Endothelial cell of umbilical vein (primary cell): ENCODE measurements at regions not wholly inside any gene's neighbourhood (a gene's known extent, or its start where the extent isn't known, plus 50 kb on each side); places are given as distances from the start of the nearest gene placed in this dataset.

Experiments
- BruUV-seq: library from RNA; stranded (reverse); fragments of 400-500 nt; replicated peaks from 2 replicates; lab custom pipeline; 2021; lab: Mats Ljungman, UMichigan
- CTCF ChIA-PET: fragments of 300-600, 350-600 bp; sonication (Branson Sonifier 250); formaldehyde crosslinking; loops from one replicate; lab custom pipeline; 2021; ENCODE audit warnings: antibody characterized with exemption, inconsistent platforms; lab: Charles Lee
- POLR2A ChIA-PET: fragments of 300-600, 350-600 bp; sonication (Branson Sonifier 250); formaldehyde crosslinking; loops from one replicate; lab custom pipeline; 2021; ENCODE audit warnings: antibody characterized with exemption, inconsistent platforms; lab: Charles Lee
- DNase-seq: peaks from one replicate; pipeline ENCODE4 v3.0.0-alpha.2; 2011; ENCODE audit warnings: low read depth, low spot score
- FAIRE-seq: peaks from 2 replicates; lab custom pipeline; 2011; peaks lifted over from hg19 to GRCh38; lab: Jason Lieb, UNC
- H2AFZ ChIP-seq: 2 replicates; pipeline ENCODE4 v1.6.0; 2012; ENCODE audit warnings: low read depth, low read length, control low read depth, inconsistent platforms
- H3K27ac ChIP-seq: 2 replicates; pipeline ENCODE4 v1.5.1; 2011; ENCODE audit warnings: low read depth, mild to moderate bottlenecking, control low read depth, low read length, moderate library complexity; ENCODE audit not compliant: insufficient read depth
- H3K27me3 ChIP-seq, 2 experiments: 2 replicates each; pipeline versions ENCODE4 v1.6.0 to v1.6.1; 2011; ENCODE audit warnings: low read length in 2 of 2, mixed read lengths in 1 of 2; ENCODE audit not compliant: control insufficient read depth in 2 of 2, insufficient read depth in 2 of 2
- H3K36me3 ChIP-seq, 2 experiments: 2 replicates in 1 of 2; 3 replicates in 1 of 2; pipeline ENCODE4 v1.5.1; 2011; ENCODE audit warnings: low read length in 2 of 2, mild to moderate bottlenecking in 1 of 2, moderate library complexity in 1 of 2; ENCODE audit not compliant: control insufficient read depth in 2 of 2, insufficient read depth in 2 of 2; ENCODE audit errors: extremely low read depth in 1 of 2
- H3K4me1 ChIP-seq: 3 replicates; pipeline ENCODE4 v1.5.1; 2011; ENCODE audit warnings: mild to moderate bottlenecking, low read length; ENCODE audit not compliant: control insufficient read depth, insufficient read depth; ENCODE audit errors: extremely low read depth
- H3K4me2 ChIP-seq: 2 replicates; pipeline ENCODE4 v1.6.1; 2011; ENCODE audit warnings: low read length, control low read depth, mixed read lengths; ENCODE audit not compliant: insufficient read depth
- H3K4me3 ChIP-seq, 3 experiments: fragments of 200-600 bp in 1 of 3; sonication (generic), shearing (Covaris generic) in 1 of 3; replicated peaks in 1 of 3; 2 replicates each; pipeline ENCODE4 v1.5.1; 2011 to 2016; ENCODE audit warnings: control low read depth in 3 of 3, low read length in 3 of 3, mild to moderate bottlenecking in 2 of 3, inconsistent platforms in 1 of 3, low read depth in 1 of 3, moderate library complexity in 1 of 3; ENCODE audit not compliant: insufficient read depth in 1 of 3
- H3K79me2 ChIP-seq: 2 replicates; pipeline ENCODE4 v1.6.0; 2012; ENCODE audit warnings: low read length, inconsistent platforms; ENCODE audit not compliant: control insufficient read depth, insufficient read depth
- H3K9ac ChIP-seq: replicated peaks from 2 replicates; pipeline ENCODE3; 2011; ENCODE audit warnings: low read length, control low read depth; ENCODE audit not compliant: insufficient read depth; ENCODE audit errors: extremely low read depth
- H3K9me1 ChIP-seq: replicated peaks from 3 replicates; pipeline ENCODE4 v1.6.0; 2011; ENCODE audit warnings: mild to moderate bottlenecking, low read length; ENCODE audit not compliant: control insufficient read depth, insufficient read depth; ENCODE audit errors: extremely low read depth
- H3K9me3 ChIP-seq: replicated peaks from 2 replicates; pipeline ENCODE4 v1.5.1; 2012; ENCODE audit warnings: low read length, inconsistent platforms; ENCODE audit not compliant: control insufficient read depth, insufficient read depth
- H4K20me1 ChIP-seq: replicated peaks from 2 replicates; pipeline ENCODE3; 2011; ENCODE audit warnings: mild to moderate bottlenecking, low read length; ENCODE audit not compliant: control insufficient read depth, insufficient read depth; ENCODE audit errors: extremely low read depth
- EZH2 ChIP-seq: IDR thresholded peaks from 2 replicates; pipeline ENCODE4 v1.6.1; 2012; ENCODE audit warnings: borderline replicate concordance, low read depth, mild to moderate bottlenecking, moderate library complexity, low read length, inconsistent platforms; ENCODE audit not compliant: severe bottlenecking
- FOS ChIP-seq: IDR thresholded peaks from 2 replicates; pipeline ENCODE4 v1.6.1; 2011; ENCODE audit warnings: mild to moderate bottlenecking, low read length, moderate library complexity, borderline replicate concordance; ENCODE audit not compliant: insufficient read depth
- GATA2 ChIP-seq: IDR thresholded peaks from 2 replicates; pipeline ENCODE4 v1.7.0; 2011; ENCODE audit warnings: low read depth, mild to moderate bottlenecking, moderate library complexity, mixed read lengths, low read length; ENCODE audit not compliant: insufficient read length, insufficient read depth
- JUN ChIP-seq: IDR thresholded peaks from 2 replicates; pipeline ENCODE4 v1.6.1; 2011; ENCODE audit warnings: borderline replicate concordance, low read depth; ENCODE audit not compliant: insufficient read length, insufficient read depth
- MYC ChIP-seq: IDR thresholded peaks from one replicate; pipeline ENCODE4 v1.6.1; 2011; ENCODE audit warnings: mild to moderate bottlenecking, low read depth, low read length
- POLR2A ChIP-seq: IDR thresholded peaks from 2 replicates; pipeline ENCODE4 v1.6.1; 2012; ENCODE audit warnings: low read depth, mild to moderate bottlenecking, control low read depth, low read length
- POLR2AphosphoS5 ChIP-seq: IDR thresholded peaks from 2 replicates; pipeline ENCODE4 v1.6.1; 2012; ENCODE audit warnings: low read depth, mild to moderate bottlenecking, control low read depth, low read length, moderate library complexity; ENCODE audit not compliant: insufficient read depth
- dilution Hi-C: fragments of 300-500 bp; cut with MboI; formaldehyde crosslinking; loops from one replicate; pipeline ENCODE4 v1.15.0; 2019; ENCODE audit warnings: low sequenced_read_pairs; ENCODE audit not compliant: extremely low pct_ligation_motif_present
- intact Hi-C: fragments of 100-400 bp; cut with micrococcal nuclease; formaldehyde crosslinking; loops from one replicate; pipeline ENCODE4 v1.10.0; 2022
- TF ChIP-seq, protein P1 (sequence below): IDR thresholded peaks from 2 replicates; pipeline ENCODE4 v1.6.1; 2011; ENCODE audit not compliant: insufficient read depth, insufficient read length
- TF ChIP-seq, protein P2 (sequence below), 2 donors: IDR thresholded peaks; 1 replicate in 1 of 2; 2 replicates in 1 of 2; pipeline ENCODE4 v1.5.1; 2011; ENCODE audit warnings: low read length in 2 of 2, mild to moderate bottlenecking in 2 of 2, moderate library complexity in 2 of 2, control low read depth in 1 of 2, inconsistent platforms in 1 of 2, low read depth in 1 of 2; ENCODE audit not compliant: insufficient read depth in 1 of 2; ENCODE audit errors: extremely low read depth in 1 of 2

DNA sequence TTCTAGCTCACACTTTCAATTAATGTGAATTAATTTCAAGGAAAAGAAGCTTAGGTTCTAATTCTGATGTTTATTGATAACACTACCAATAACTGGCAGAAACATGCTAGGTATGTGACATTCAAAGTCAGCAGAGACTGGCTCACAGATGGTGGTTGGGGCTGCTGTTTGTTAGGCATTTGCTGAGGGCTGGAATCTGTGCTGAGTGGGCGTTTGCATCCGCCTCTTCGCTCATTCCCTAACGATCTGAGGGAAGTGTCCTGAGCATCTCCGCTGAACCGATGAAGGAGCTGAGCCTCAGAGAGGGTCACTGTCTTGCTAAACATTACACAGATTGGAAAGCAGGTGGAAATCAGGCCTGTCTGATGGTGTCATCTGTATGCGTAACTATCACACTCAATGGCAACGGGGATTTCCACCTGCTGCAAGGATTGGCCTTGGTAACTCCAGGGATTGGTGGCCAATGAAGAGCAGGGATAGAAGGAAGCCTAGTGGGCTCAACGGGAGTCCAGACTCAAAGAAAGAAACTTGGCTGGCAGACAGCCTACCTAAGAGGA, 338.9 kb downstream of the TEX29 start:
- FAIRE-seq: no peak
- no TSS peak for BruUV-seq
- H3K36me3 ChIP-seq: no peaks in the 10 kb centered on the region
- no peak overlapping the region for H3K4me2 ChIP-seq
- H3K4me1 ChIP-seq: no peaks in the 10 kb centered on the region
- intact Hi-C loops (no loop called here), dilution Hi-C loops (no loop called here)
- H3K9me1 ChIP-seq: no peaks in the 10 kb centered on the region
- H4K20me1 ChIP-seq: no peaks in the 10 kb centered on the region
- H3K27ac ChIP-seq: no peak overlapping the region
- ChIA-PET CTCF (no interaction called here), POLR2A (no interaction called here)
- no peak overlapping the region for H3K9ac ChIP-seq
- TF ChIP-seq FOS (no peak), EZH2 (no peak), MYC (no peak), POLR2A (no peak), GATA2 (no peak), POLR2AphosphoS5 (no peak), JUN (no peak)
- TF ChIP-seq, protein P1, sequence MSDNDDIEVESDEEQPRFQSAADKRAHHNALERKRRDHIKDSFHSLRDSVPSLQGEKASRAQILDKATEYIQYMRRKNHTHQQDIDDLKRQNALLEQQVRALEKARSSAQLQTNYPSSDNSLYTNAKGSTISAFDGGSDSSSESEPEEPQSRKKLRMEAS: no peak
- TF ChIP-seq, protein P2, sequence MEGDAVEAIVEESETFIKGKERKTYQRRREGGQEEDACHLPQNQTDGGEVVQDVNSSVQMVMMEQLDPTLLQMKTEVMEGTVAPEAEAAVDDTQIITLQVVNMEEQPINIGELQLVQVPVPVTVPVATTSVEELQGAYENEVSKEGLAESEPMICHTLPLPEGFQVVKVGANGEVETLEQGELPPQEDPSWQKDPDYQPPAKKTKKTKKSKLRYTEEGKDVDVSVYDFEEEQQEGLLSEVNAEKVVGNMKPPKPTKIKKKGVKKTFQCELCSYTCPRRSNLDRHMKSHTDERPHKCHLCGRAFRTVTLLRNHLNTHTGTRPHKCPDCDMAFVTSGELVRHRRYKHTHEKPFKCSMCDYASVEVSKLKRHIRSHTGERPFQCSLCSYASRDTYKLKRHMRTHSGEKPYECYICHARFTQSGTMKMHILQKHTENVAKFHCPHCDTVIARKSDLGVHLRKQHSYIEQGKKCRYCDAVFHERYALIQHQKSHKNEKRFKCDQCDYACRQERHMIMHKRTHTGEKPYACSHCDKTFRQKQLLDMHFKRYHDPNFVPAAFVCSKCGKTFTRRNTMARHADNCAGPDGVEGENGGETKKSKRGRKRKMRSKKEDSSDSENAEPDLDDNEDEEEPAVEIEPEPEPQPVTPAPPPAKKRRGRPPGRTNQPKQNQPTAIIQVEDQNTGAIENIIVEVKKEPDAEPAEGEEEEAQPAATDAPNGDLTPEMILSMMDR (IDR thresholded peaks at IDR 0.05; ENCODE audit: extremely low read depth in 1 of 2, insufficient read depth in 1 of 2, low read depth in 1 of 2, low read length in 2 of 2): no peak
- H3K9me3 ChIP-seq: peaks cover 3% of the 10 kb centered on the region
- no peaks in the 10 kb centered on the region for H3K79me2 ChIP-seq
- no peak overlapping the region for H2AFZ ChIP-seq
- H3K27me3 ChIP-seq: no peaks in the 10 kb centered on the region
- DNase-seq: no peak
- H3K4me3 ChIP-seq: no peak overlapping the region
